Mucosa of descending colon (tissue), 3 donors: ENCODE measurements at regions not wholly inside any gene's neighbourhood (a gene's known extent, or its start where the extent isn't known, plus 50 kb on each side); places are given as distances from the start of the nearest gene placed in this dataset.

Source experiments
- ATAC-seq: fragments of 200-7000 bp; cut with Tn5 transposase; one replicate; pipeline ENCODE4 v1.9.1; 2020; ENCODE audit warnings: mild to moderate bottlenecking, moderate library complexity
- DNase-seq, 3 donors: peaks; one replicate each; pipeline ENCODE4 v3.0.0-alpha.2; 2020
- H3K36me3 ChIP-seq: fragments of 200-600 bp; one replicate; pipeline ENCODE4 v1.8.0; 2021; ENCODE audit warnings: low read depth, mild to moderate bottlenecking
- H3K4me1 ChIP-seq: fragments of 200-600 bp; one replicate; pipeline ENCODE4 v1.8.0; 2021; ENCODE audit warnings: low read depth, mild to moderate bottlenecking
- H3K4me3 ChIP-seq: fragments of 200-600 bp; one replicate; pipeline ENCODE4 v1.8.0; 2021; ENCODE audit warnings: mild to moderate bottlenecking
- H3K9me3 ChIP-seq: fragments of 200-600 bp; one replicate; pipeline ENCODE4 v1.8.0; 2021; ENCODE audit warnings: mild to moderate bottlenecking
- CTCF ChIP-seq: fragments of 200-600 bp; IDR thresholded peaks from one replicate; pipeline ENCODE4 v1.8.0; 2022; ENCODE audit warnings: antibody characterized with exemption, mild to moderate bottlenecking
- intact Hi-C, 2 donors: fragments of 100-400 bp; cut with DNase I in 1 of 2; cut with micrococcal nuclease in 1 of 2; formaldehyde crosslinking; loops; one replicate each; pipeline versions ENCODE4 v1.11.0 to v1.11.1; 2022; cut with DNase I, micrococcal nuclease
- donor health status: DM: no; HTN: no; CAD: no; lungs with moderate emphysema.
- donor health status: DM: no; HTN: no; CAD: no.
- donor health status: DM: no; HTN: yes; CAD: no.

GRCh38 chr6:149202100-149202499 lies 115.4 kb upstream of the TAB2 start:
- ATAC-seq, result no peak
- intact Hi-C loops, result no loop called here

GRCh38 chr6:149202952-149203351 lies 114.6 kb upstream of the TAB2 start:
- H3K4me3 ChIP-seq, result no peak overlapping the region

More at GRCh38 chr6:149202100-149202499, 115.4 kb upstream of the TAB2 start:
- Histone ChIP-seq H3K9me3 (no peaks in the 10 kb centered on the region), H3K4me1 (no peaks in the 10 kb centered on the region), H3K36me3 (no peaks in the 10 kb centered on the region), H3K4me3 (no peak overlapping the region)
- TF ChIP-seq CTCF, result no peak
- DNase-seq, result no peak

GRCh38 chr6:149203509-149203908 lies 114.0 kb upstream of the TAB2 start:
- H3K36me3 ChIP-seq, result no peaks in the 10 kb centered on the region
- no peak for TF ChIP-seq CTCF
- ATAC-seq (no peak), DNase-seq (no peak)
- no peak overlapping the region for H3K4me3 ChIP-seq
- no peaks in the 10 kb centered on the region for H3K9me3 ChIP-seq
- intact Hi-C loops, result no loop called here
- H3K4me1 ChIP-seq, result no peaks in the 10 kb centered on the region

More at GRCh38 chr6:149202952-149203351, 114.6 kb upstream of the TAB2 start:
- no peak for TF ChIP-seq CTCF
- no peaks in the 10 kb centered on the region for H3K9me3 ChIP-seq
- ATAC-seq, result no peak
- intact Hi-C loops, result no loop called here
- DNase-seq, result no peak
- no peaks in the 10 kb centered on the region for H3K36me3 ChIP-seq
- H3K4me1 ChIP-seq, result no peaks in the 10 kb centered on the region

GRCh38 chr6:149208134-149208601 lies 109.3 kb upstream of the TAB2 start:
- no peak for TF ChIP-seq CTCF
- ATAC-seq (no peak), DNase-seq (no peak)
- Histone ChIP-seq H3K4me3 (no peak overlapping the region), H3K4me1 (no peaks in the 10 kb centered on the region), H3K36me3 (no peaks in the 10 kb centered on the region), H3K9me3 (no peaks in the 10 kb centered on the region)
- intact Hi-C loops, result no loop called here

- no peak overlapping the region for H3K4me3 ChIP-seq
- H3K9me3 ChIP-seq, result no peaks in the 10 kb centered on the region
- peak; percentile 19 for ATAC-seq
- H3K4me1 ChIP-seq, result no peaks in the 10 kb centered on the region
- no peaks in the 10 kb centered on the region for H3K36me3 ChIP-seq
- DNase-seq, result no peak
- intact Hi-C loops, result no loop called here
- no peak for TF ChIP-seq CTCF
Observed at GRCh38 chr6:149209871-149210775, 107.4 kb upstream of the TAB2 start.
